ENCODE measurements at regions not wholly inside any gene's neighbourhood (a gene's known extent, or its start where the extent isn't known, plus 50 kb on each side); places are given as distances from the start of the nearest gene placed in this dataset.

- no peak for TF ChIP-seq GABPA (IDR thresholded peaks at IDR 0.05; ENCODE audit: low read depth)
- TF ChIP-seq CTCF (IDR thresholded peaks at IDR 0.05; ENCODE audit: insufficient read depth, low read length), result no peak
- no peak for TF ChIP-seq REST (IDR thresholded peaks at IDR 0.05; ENCODE audit: insufficient replicate concordance, low read depth)
- TF ChIP-seq POLR2AphosphoS5 (IDR thresholded peaks at IDR 0.05; ENCODE audit: low read depth), result no peak
- no peak for TF ChIP-seq SPI1 (IDR thresholded peaks at IDR 0.05; ENCODE audit: borderline replicate concordance, low read depth)
These were observed 293.8 kb downstream of the TCERG1L start for GRCh38 chr10:131017566-131018285.
